SK-N-MC (cell line): ENCODE measurements at regions not wholly inside any gene's neighbourhood (a gene's known extent, or its start where the extent isn't known, plus 50 kb on each side); places are given as distances from the start of the nearest gene placed in this dataset.

Experiments used
- EZH2 ChIP-seq: fragments of 200-600 bp; sonication (generic); IDR thresholded peaks from one replicate; pipeline ENCODE4 v1.6.1; 2017; ENCODE audit warnings: antibody characterized with exemption
- FOXP2 ChIP-seq: optimal IDR thresholded peaks from 2 replicates; pipeline ENCODE3; 2011; ENCODE audit warnings: mild to moderate bottlenecking, moderate library complexity; ENCODE audit not compliant: insufficient read depth; ENCODE audit errors: extremely low read length, control extremely low read depth
- POLR2AphosphoS5 ChIP-seq: IDR thresholded peaks from 2 replicates; pipeline ENCODE4 v1.6.1; 2012; ENCODE audit warnings: mild to moderate bottlenecking, low read depth, low read length, borderline replicate concordance

DNA sequence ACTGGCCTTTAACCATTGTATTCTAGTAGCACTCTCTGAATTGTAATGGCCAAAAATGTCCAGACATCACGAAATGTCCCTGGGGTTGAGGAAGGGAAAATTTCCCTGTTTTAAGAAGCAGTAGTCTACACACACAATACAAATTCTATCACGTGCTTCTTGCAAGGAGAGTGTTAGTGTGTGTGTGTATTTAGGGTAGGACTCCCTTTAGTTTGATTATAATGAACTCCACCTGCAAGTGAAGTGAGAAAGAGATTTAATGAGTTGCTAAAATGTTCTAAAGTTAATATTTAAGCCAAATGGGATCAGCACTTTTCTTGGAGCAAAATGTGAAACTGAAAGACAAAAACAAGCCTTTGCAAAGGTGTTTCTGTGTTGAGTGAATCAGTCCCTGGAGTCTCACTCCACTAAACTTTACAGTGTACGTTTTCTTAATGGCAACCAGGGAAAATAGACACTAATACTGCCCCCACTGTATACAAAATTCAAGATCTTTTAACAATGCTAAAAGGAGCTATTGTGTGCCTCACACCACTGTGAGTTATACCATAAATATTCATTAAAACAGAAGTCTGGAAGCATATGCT, 590.3 kb upstream of the TENM4 start:
- TF ChIP-seq POLR2AphosphoS5 (no peak), FOXP2 (no peak), EZH2 (no peak)
